DOHH2 (cell line): ENCODE measurements at regions not wholly inside any gene's neighbourhood (a gene's known extent, or its start where the extent isn't known, plus 50 kb on each side); places are given as distances from the start of the nearest gene placed in this dataset.

Source experiments
- H3F3A ChIP-seq: fragments of 200-600 bp; sonication (generic), shearing (Covaris generic); 2 replicates; pipeline ENCODE4 v1.6.0; 2016; ENCODE audit warnings: antibody characterized with exemption, mild to moderate bottlenecking; ENCODE audit not compliant: control insufficient read depth, insufficient read depth
- H3K27ac ChIP-seq: fragments of 200-600 bp; sonication (generic); 2 replicates; pipeline ENCODE4 v1.5.1; 2014; ENCODE audit warnings: low read depth, mild to moderate bottlenecking, low read length, moderate library complexity
- H3K27me3 ChIP-seq: fragments of 200-600 bp; sonication (generic); 2 replicates; pipeline ENCODE4 v1.6.1; 2014; ENCODE audit warnings: mild to moderate bottlenecking, low read length, mixed read lengths; ENCODE audit not compliant: control insufficient read depth
- H3K36me3 ChIP-seq: fragments of 200-600 bp; sonication (generic); 2 replicates; pipeline ENCODE4 v1.6.1; 2014; ENCODE audit warnings: mild to moderate bottlenecking, low read length, moderate library complexity, mixed read lengths; ENCODE audit not compliant: control insufficient read depth
- H3K4me1 ChIP-seq: fragments of 200-600 bp; sonication (generic); 2 replicates; pipeline ENCODE4 v1.6.1; 2014; ENCODE audit warnings: mild to moderate bottlenecking, low read length, mixed read lengths; ENCODE audit not compliant: control insufficient read depth
- H3K4me2 ChIP-seq: fragments of 200-600 bp; sonication (generic); 2 replicates; pipeline ENCODE4 v1.6.0; 2014; ENCODE audit warnings: mild to moderate bottlenecking, low read length, moderate library complexity
- H3K4me3 ChIP-seq: fragments of 200-600 bp; sonication (generic); 2 replicates; pipeline ENCODE4 v1.5.1; 2014; ENCODE audit warnings: mild to moderate bottlenecking, low read length, mixed read lengths
- H3K79me2 ChIP-seq: fragments of 200-600 bp; sonication (generic); 2 replicates; pipeline ENCODE4 v1.6.1; 2014; ENCODE audit warnings: mild to moderate bottlenecking, low read length, mixed read lengths; ENCODE audit not compliant: control insufficient read depth
- H3K9me2 ChIP-seq: fragments of 200-600 bp; sonication (generic); replicated peaks from 2 replicates; pipeline ENCODE4 v1.6.1; 2014; ENCODE audit warnings: mild to moderate bottlenecking, low read length, mixed read lengths; ENCODE audit not compliant: control insufficient read depth
- H3K9me3 ChIP-seq: fragments of 200-600 bp; sonication (generic); 2 replicates; pipeline ENCODE4 v1.6.1; 2014; ENCODE audit warnings: antibody characterized with exemption, low read length, mixed read lengths; ENCODE audit not compliant: control insufficient read depth, insufficient read depth
- H4K20me1 ChIP-seq: fragments of 200-600 bp; sonication (generic); 2 replicates; pipeline ENCODE4 v1.6.0; 2014; ENCODE audit warnings: low read depth, mild to moderate bottlenecking, antibody characterized with exemption, low read length, moderate library complexity; ENCODE audit not compliant: control insufficient read depth, insufficient read depth
- EZH2phosphoT487 ChIP-seq: fragments of 200-600 bp; sonication (generic); IDR thresholded peaks from 2 replicates; pipeline ENCODE4 v1.6.1; 2017; ENCODE audit warnings: borderline replicate concordance, mild to moderate bottlenecking, antibody characterized with exemption, low read length, moderate library complexity, mixed read lengths
- TF ChIP-seq, protein P1 (sequence below): fragments of 200-600 bp; sonication (generic); IDR thresholded peaks from one replicate; pipeline ENCODE4 v1.5.1; 2014; ENCODE audit warnings: antibody characterized with exemption, mild to moderate bottlenecking, low read depth, low read length; ENCODE audit not compliant: poor library complexity, severe bottlenecking

DNA sequence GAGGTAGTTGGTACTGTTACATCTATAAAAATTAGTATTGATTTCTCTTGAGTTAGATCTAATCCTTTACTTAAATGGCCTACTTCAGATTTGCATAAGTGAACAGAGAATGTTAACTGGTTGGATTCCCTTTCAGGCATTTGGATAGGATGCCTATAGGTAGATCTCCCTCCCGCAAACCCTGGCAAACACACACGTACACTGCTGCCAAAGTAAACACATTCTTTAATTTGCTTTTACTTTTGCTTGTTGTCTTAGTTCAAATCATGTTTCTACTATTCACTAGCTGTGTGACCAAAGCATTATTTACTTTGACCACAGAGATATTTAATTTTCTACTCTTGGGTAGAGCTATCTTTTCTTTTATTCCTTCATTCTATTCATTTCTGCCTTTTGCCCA lies 936.1 kb upstream of the FBXO33 start:
- no peaks in the 10 kb centered on the region for H3K9me2 ChIP-seq
- no peak overlapping the region for H3K27ac ChIP-seq
- no peaks in the 10 kb centered on the region for H3K27me3 ChIP-seq
- H3K9me3 ChIP-seq = no peaks in the 10 kb centered on the region
- H3K79me2 ChIP-seq = no peaks in the 10 kb centered on the region
- no peaks in the 10 kb centered on the region for H3K36me3 ChIP-seq
- no peak for TF ChIP-seq EZH2phosphoT487
- TF ChIP-seq, protein P1, sequence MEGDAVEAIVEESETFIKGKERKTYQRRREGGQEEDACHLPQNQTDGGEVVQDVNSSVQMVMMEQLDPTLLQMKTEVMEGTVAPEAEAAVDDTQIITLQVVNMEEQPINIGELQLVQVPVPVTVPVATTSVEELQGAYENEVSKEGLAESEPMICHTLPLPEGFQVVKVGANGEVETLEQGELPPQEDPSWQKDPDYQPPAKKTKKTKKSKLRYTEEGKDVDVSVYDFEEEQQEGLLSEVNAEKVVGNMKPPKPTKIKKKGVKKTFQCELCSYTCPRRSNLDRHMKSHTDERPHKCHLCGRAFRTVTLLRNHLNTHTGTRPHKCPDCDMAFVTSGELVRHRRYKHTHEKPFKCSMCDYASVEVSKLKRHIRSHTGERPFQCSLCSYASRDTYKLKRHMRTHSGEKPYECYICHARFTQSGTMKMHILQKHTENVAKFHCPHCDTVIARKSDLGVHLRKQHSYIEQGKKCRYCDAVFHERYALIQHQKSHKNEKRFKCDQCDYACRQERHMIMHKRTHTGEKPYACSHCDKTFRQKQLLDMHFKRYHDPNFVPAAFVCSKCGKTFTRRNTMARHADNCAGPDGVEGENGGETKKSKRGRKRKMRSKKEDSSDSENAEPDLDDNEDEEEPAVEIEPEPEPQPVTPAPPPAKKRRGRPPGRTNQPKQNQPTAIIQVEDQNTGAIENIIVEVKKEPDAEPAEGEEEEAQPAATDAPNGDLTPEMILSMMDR = no peak
- no peak overlapping the region for H3K4me2 ChIP-seq
- no peaks in the 10 kb centered on the region for H4K20me1 ChIP-seq
- H3K4me3 ChIP-seq = no peak overlapping the region
- no peaks in the 10 kb centered on the region for H3K4me1 ChIP-seq
- H3F3A ChIP-seq = no peaks in the 10 kb centered on the region

GRCh38 chr14:40367717-40368116 lies 935.5 kb upstream of the FBXO33 start:
- H3K27ac ChIP-seq = no peak overlapping the region
- no peaks in the 10 kb centered on the region for H3K36me3 ChIP-seq
- no peak overlapping the region for H3K4me2 ChIP-seq
- H3K4me3 ChIP-seq = no peak overlapping the region
- H3K9me3 ChIP-seq = no peaks in the 10 kb centered on the region
- no peaks in the 10 kb centered on the region for H4K20me1 ChIP-seq
- H3K4me1 ChIP-seq = no peaks in the 10 kb centered on the region
- H3K27me3 ChIP-seq = no peaks in the 10 kb centered on the region
- H3F3A ChIP-seq = no peaks in the 10 kb centered on the region
- H3K9me2 ChIP-seq = no peaks in the 10 kb centered on the region
- no peaks in the 10 kb centered on the region for H3K79me2 ChIP-seq
- TF ChIP-seq, protein P1 = no peak
- TF ChIP-seq EZH2phosphoT487 = no peak

DNA sequence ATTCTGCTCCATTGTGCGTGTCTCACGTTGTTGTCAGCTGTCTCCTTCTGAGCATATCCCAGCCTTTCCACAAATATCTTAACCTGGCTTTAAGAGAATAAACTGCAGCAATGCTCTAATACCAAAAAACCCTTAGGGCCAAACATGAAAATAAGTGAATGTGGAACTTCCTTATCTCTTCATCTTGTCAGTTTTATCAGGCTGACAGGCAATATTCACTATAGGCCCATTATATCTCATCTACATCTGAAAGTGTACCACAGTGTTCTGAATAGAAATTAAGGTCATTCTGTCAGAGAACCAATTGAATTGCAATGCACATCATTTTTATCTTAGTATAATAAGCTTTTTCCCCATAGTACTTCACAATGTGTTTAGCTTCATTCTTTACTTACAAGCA lies 933.1 kb upstream of the FBXO33 start:
- Histone ChIP-seq H3K27ac (no peak overlapping the region), H3K4me1 (no peaks in the 10 kb centered on the region), H3K79me2 (no peaks in the 10 kb centered on the region), H4K20me1 (no peaks in the 10 kb centered on the region), H3K27me3 (no peaks in the 10 kb centered on the region), H3K4me2 (no peak overlapping the region), H3K36me3 (no peaks in the 10 kb centered on the region), H3K9me3 (no peaks in the 10 kb centered on the region), H3K9me2 (no peaks in the 10 kb centered on the region), H3K4me3 (no peak overlapping the region), H3F3A (no peaks in the 10 kb centered on the region)
- no peak for TF ChIP-seq EZH2phosphoT487
- TF ChIP-seq, protein P1 = no peak

DNA sequence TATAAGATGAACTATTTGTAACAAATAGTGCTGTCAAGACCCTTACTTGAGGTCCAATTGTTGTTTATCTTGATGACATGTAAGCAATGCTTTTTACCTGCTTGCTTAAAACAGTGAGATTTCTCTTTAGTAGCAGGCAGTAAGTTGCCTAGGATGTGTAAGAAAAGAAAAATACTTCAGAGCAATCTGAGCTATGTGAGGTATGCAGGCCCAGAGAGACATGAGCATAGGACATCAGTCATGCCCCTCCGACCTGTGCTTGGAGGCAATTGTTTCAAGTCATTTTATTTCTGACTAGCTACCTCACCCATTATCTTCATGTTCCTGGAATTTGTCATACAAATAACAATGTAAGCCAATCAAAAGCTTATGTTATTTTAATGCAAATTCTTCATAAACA lies 930.6 kb upstream of the FBXO33 start:
- H3K9me2 ChIP-seq = no peaks in the 10 kb centered on the region
- no peak overlapping the region for H3K4me2 ChIP-seq
- no peaks in the 10 kb centered on the region for H3K27me3 ChIP-seq
- H3K27ac ChIP-seq = no peak overlapping the region
- H4K20me1 ChIP-seq = no peaks in the 10 kb centered on the region
- H3K4me1 ChIP-seq = no peaks in the 10 kb centered on the region
- no peaks in the 10 kb centered on the region for H3F3A ChIP-seq
- H3K79me2 ChIP-seq = no peaks in the 10 kb centered on the region
- no peak overlapping the region for H3K4me3 ChIP-seq
- no peaks in the 10 kb centered on the region for H3K36me3 ChIP-seq
- TF ChIP-seq, protein P1 = no peak
- no peak for TF ChIP-seq EZH2phosphoT487
- no peaks in the 10 kb centered on the region for H3K9me3 ChIP-seq
